Stimulated activated CD4-positive, alpha-beta T cell treated with anti-CD3 and anti-CD28 coated beads, Interleukin-1b, Interleukin-23, amount 100 ng/mL, for 48 hours (primary cell): ENCODE measurements at regions not wholly inside any gene's neighbourhood (a gene's known extent, or its start where the extent isn't known, plus 50 kb on each side); places are given as distances from the start of the nearest gene placed in this dataset.
A peak's percentile ranks its signal among the peaks of the same experiment; 100 is the strongest.
"Not testable (repeated sequence)": the region's sequence is repeated elsewhere in the genome, so short reads cannot be mapped to it uniquely, and the experiment has no call there.

Experiments
- DNase-seq: peaks from one replicate; pipeline ENCODE4 v3.0.0-alpha.2; 2020

- DNase-seq, result no peak
Measured at GRCh38 chr9:110126986-110127864, 80.7 kb downstream of the C9orf152 start.

GRCh38 chr9:110128664-110129329 is 79.2 kb downstream of the C9orf152 start:
- no peak for DNase-seq

- DNase-seq, result no peak
Measured at GRCh38 chr9:110129425-110129824, 78.5 kb downstream of the C9orf152 start.

- DNase-seq, result no peak
Measured at GRCh38 chr9:110130211-110130610, 77.7 kb downstream of the C9orf152 start.

- no peak for DNase-seq
Measured at GRCh38 chr9:110130791-110131416, 77.1 kb downstream of the C9orf152 start.

GRCh38 chr9:110131499-110131898 is 76.5 kb downstream of the C9orf152 start:
- DNase-seq, result no peak

GRCh38 chr9:110132531-110132930 is 75.4 kb downstream of the C9orf152 start:
- not testable (repeated sequence) for DNase-seq

GRCh38 chr9:110133059-110133458 is 74.9 kb downstream of the C9orf152 start:
- DNase-seq, result no peak

- no peak for DNase-seq
Measured at GRCh38 chr9:110133608-110134210, 74.2 kb downstream of the C9orf152 start.

GRCh38 chr9:110135846-110136245 is 72.1 kb downstream of the C9orf152 start:
- no peak for DNase-seq

- DNase-seq, result no peak
Measured at GRCh38 chr9:110136802-110137201, 71.2 kb downstream of the C9orf152 start.

- DNase-seq, result no peak
Measured at GRCh38 chr9:110140276-110140675, 67.7 kb downstream of the C9orf152 start.

GRCh38 chr9:110141227-110141793 is 66.6 kb downstream of the C9orf152 start:
- DNase-seq, result no peak

- DNase-seq, result no peak
Measured at GRCh38 chr9:110142253-110142652, 65.7 kb downstream of the C9orf152 start.

- DNase-seq, result no peak
Measured at GRCh38 chr9:110142868-110143481, 65.0 kb downstream of the C9orf152 start.

GRCh38 chr9:110143485-110143884 is 64.5 kb downstream of the C9orf152 start:
- no peak for DNase-seq

- peak; percentile 42 for DNase-seq
Measured at GRCh38 chr9:110143950-110144545, 63.9 kb downstream of the C9orf152 start.

GRCh38 chr9:110146373-110146772 is 61.6 kb downstream of the C9orf152 start:
- no peak for DNase-seq

GRCh38 chr9:110148384-110148783 is 59.6 kb downstream of the C9orf152 start:
- peak; percentile 83 for DNase-seq

- no peak for DNase-seq
Measured at GRCh38 chr9:110148891-110149290, 59.1 kb downstream of the C9orf152 start.
